Left colon (tissue), 2 donors: ENCODE measurements at regions not wholly inside any gene's neighbourhood (a gene's known extent, or its start where the extent isn't known, plus 50 kb on each side); places are given as distances from the start of the nearest gene placed in this dataset.

ENCODE experiments used
- ATAC-seq: fragments of 200-7000 bp; cut with Tn5 transposase; one replicate; pipeline ENCODE4 v1.9.1; 2020; ENCODE audit warnings: mild to moderate bottlenecking, moderate library complexity
- DNase-seq, 2 donors: peaks; one replicate each; pipeline ENCODE4 v3.0.0-alpha.2; 2020
- intact Hi-C, 2 donors: fragments of 100-400 bp; cut with DNase I in 1 of 2; cut with micrococcal nuclease in 1 of 2; formaldehyde crosslinking; loops; one replicate each; pipeline versions ENCODE4 v1.11.2 to v1.14.0; 2022; cut with DNase I, micrococcal nuclease
- donor health status: DM: no; HTN: no; CAD: no.
- donor health status: DM: yes; HTN: yes; CAD: no.

DNA sequence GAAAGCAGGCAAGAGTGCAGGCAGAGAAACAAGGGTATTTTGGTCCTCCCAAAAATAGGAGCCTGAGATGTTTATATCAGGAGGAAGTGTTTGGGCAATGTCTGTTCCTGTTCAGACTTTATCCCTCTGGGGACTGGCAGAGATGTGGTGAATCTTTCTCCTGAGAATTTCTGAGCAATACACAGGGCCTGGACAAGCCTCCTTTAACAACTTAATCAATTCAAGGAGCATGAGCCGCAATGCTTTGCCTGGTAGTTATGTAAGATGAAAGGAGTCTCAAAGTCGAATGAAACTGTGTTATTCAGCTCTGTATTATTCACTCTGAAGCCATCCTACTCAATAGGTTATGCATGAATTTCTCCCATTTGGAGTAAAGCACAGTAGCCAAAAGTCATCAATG is 365.6 kb downstream of the MAN2A1 start:
- intact Hi-C loops: no loop called here
- no peak for ATAC-seq
- no peak for DNase-seq

DNA sequence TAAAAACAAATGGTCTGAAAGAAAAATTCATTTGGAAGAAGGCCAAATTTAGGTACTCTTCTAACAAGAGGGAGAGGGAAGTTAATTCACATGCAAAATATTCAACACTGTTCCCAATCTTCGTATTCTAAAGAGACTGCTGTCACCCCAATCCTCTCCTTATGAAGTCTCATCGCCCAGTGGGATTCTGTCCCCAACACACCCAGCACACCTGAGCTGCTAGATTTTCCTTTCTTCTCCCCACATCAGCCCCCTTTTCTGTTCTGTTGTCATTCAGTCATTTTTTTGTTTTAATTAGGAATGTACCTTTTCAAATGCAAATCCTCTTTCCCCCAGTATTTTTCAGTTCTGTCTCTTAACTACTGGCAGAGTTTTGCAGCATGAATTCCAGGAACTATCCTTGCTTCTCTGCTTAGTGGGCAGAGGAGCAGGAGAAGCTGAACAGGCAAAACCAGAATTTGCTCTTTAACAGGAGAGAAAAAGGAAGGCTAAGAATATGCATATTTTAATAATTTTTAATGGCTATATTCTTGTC is 366.9 kb downstream of the MAN2A1 start:
- intact Hi-C loops: no loop called here
- DNase-seq (no peak), ATAC-seq (no peak)

DNA sequence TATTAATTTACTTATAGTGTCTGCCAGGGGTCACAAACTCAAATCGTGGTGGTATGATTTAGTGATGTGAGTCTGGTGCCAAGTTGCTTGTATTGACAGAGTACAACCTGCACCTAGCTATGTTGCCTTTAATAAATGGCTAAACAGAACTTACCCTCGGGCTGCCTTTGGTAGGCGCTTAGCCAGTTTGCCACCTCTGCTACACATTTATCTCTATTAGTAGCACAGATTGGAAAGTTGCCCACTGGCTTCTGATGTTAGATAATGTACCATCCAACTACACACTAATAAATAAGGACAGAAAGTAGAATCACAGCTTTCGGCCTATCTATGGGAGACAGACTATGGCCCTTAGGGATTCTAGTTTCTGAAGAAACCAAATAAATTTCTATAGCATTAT is 368.4 kb downstream of the MAN2A1 start:
- intact Hi-C loops: no loop called here
- no peak for ATAC-seq
- DNase-seq: no peak

DNA sequence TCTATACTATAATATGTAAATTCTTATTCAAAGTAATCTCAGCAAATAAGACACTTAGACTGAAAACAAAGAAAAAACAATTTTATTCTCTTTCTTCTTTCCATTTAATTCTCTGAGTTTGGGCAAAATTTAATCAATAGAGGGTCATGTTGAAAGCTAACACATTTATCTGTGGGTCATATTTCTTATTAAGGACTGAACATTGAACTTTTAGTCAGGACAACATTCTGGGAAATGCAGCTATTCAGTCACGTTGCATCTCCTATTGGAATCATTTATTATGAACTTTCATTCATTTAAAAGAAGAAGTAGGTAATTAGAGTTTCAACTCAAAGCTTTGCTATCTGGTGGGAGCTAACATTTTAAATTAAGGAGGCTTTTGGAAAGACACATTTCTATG is 372.5 kb downstream of the MAN2A1 start:
- DNase-seq: no peak
- no peak for ATAC-seq
- intact Hi-C loops: no loop called here

DNA sequence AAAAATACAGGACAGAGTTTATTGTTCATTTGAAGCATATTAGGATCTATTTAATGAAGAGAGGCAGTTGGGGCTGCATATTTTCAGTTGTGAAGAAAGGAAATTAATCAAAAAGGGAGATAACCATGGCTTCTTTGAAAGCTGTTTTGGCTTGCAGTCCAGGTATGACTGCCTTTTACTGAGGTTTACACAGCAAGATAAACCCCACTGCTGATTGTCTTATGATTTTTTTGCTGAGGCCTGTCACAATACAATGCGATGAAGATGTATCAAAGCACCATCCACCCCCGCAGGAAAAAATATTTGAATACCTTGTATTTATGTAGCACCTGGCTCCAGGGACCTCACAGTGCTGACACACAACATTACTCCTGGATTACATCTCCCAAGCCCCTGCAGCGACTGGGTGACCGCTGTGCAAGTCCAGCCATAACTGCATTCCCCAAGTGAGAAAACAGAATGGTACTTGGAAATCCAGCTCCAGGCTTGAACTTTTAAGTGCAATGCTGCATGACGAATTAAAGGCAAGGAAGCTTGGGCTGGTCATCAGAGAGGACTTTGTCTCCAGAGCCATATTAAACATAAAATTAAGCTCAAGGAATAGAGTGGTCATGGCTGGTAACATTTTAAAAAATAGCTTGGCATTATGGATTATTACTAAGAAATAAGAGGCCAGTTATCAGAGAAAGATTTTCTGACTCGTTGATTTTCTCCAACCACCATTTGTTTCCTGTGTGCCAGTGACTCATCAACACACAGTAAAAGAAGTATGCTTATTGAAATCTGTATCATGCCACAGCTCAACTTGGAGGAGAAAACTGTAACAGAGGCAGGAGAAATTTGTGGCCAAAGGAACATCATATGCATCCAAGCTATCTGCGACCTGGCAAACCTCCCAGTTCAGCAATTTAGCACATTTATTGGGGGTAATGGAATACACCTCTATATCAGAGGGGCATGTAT is 374.2 kb downstream of the MAN2A1 start:
- no peak for DNase-seq
- ATAC-seq: no peak
- intact Hi-C loops: no loop called here

DNA sequence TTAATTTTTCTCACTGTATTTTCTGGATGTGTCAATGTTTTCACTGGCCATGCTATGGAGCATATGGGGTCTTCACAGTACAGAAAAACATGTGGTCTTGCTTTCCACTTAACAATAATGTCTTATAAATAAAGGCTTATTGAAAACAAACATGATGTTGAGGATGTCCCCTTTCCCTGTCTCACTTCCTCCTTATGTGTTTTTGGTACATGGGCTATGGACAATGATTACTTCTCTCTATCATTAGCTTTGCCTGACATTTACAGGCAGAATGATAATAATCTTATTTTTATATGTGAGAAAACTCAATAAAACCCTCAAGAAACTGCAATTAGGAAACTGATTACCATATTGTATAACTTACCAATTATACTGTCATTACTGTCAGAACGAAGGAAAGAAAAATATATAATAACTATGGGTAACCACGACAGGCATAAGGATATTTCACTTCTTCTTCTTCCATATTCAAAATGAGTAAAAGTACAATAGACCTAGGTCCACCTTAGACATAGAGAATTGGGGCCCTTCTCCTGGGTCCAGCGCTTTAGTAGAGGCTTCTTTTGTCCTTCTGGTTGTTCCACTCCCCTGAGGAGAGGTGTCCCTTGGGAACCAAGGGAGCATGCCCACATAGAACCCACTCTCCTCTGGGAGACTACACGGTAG is 375.0 kb downstream of the MAN2A1 start:
- intact Hi-C loops: no loop called here
- ATAC-seq (no peak), DNase-seq (no peak)

DNA sequence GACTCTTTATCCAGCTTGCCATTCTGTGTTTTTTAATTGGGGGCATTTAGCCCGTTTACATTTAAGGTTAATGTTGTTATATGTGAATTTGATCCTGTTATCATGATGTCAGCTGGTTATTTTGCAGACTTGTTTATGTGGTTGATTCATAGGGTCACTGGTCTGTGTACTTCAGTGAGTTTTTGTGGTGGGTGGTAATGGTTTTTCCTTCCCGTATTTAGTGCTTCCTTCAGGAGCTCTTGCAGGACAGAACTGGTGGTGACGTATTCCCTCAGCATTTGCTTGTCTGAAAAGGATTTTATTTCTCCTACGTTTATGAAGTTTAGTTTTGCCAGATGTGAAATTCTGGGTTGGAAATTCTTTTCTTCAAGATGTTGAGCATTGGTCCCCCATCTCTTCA is 381.1 kb downstream of the MAN2A1 start:
- DNase-seq: no peak
- intact Hi-C loops: no loop called here

DNA sequence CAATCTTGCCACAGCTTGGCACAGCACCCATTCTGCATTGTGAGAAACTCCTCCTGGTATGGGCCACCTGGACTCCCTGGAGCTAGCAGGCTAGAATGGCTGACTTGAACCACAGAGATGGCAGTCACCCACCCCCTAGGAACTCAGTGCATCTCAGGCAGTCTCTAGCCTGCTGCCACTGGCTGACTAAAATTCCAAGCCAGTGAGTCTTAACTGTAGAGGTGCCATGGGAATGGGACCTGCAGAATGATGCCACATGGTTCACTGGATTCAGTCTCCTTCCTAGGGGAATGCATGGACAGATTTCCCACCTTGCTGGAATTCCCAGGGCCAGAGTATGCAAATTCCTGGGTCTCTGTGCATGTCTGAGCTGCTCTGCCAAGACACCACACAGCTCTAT is 382.9 kb downstream of the MAN2A1 start:
- ATAC-seq (no peak), DNase-seq (no peak)
- intact Hi-C loops: no loop called here

More for the DNA sequence above, 381.1 kb downstream of the MAN2A1 start:
- ATAC-seq: no peak

DNA sequence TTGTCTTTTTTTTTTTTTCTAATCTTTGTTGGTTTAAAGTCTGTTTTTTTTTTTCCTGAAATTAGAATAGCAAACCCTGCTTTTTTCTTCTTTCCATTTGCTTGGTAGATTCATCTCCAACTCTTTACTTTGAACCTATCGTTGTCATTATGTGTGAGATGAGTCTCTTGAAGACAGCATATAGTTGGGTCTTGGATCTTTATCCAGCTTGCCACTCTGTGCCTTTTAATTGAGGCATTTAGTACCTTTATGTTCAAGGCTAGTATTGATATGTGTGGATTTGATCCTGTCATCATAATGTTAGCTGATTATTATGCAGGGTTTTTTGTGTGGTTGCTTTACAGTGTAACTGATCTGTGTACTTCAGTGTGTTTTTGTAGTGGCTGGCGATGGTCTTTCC is 383.8 kb downstream of the MAN2A1 start:
- intact Hi-C loops: no loop called here
- no peak for DNase-seq
- no peak for ATAC-seq

DNA sequence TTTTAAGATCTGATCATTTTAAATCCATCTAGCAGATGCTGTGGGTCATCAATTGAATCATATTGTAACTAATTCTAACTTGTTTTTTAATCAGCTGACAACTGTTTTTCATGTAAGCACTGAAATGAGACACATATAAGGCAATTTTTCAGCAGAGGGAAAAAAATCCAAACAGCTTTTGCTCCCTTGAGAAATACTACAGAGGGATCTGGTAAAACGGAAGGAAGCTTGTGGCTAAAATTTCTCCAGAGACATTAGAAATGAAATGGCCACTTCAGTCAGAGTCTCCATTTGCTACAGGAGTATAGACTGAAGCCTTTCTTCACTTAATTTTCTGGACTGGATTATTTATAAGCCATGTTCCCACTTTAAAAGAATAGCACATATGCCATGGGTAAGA is 385.9 kb downstream of the MAN2A1 start:
- DNase-seq: no peak
- intact Hi-C loops: no loop called here
- ATAC-seq: no peak

DNA sequence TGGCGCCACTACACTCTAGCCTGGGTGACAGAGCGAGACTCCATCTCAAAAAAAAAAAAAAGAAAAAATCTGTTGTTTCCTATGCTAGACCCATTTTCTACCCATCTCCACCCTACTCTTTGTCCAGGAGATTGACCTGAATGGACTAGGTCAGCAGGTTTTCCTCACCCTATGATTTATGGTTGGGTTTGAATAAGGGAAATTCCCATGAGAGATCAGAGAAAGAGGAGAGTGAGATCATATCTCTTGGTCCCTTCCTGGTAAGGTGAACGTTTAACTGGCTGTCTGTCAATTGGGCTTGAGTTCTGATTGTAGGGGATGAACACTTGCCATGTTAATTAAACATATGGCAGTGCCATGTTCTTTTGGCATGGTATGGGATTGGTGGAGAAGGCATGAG is 387.4 kb downstream of the MAN2A1 start:
- intact Hi-C loops: no loop called here
- ATAC-seq: no peak
- DNase-seq: no peak

DNA sequence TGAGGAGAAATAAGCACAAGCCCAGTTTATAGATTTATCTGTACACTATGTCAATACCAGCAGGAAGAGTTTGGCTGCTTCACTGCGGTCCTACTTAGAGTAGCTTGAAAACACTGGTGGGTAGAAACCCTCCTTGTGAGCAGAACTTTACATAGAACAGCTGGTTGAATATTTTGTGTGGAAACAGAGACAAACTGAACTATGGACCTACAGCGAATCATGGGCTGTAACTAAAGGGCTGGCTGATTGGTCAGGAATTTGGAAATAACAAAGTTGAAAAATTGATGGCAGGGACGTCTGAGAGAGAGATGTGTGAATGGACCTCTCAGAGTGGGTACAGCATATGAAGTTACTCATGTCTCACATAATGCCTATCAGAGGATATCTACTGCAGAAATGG is 392.5 kb downstream of the MAN2A1 start:
- ATAC-seq (no peak), DNase-seq (no peak)
- intact Hi-C loops: no loop called here

DNA sequence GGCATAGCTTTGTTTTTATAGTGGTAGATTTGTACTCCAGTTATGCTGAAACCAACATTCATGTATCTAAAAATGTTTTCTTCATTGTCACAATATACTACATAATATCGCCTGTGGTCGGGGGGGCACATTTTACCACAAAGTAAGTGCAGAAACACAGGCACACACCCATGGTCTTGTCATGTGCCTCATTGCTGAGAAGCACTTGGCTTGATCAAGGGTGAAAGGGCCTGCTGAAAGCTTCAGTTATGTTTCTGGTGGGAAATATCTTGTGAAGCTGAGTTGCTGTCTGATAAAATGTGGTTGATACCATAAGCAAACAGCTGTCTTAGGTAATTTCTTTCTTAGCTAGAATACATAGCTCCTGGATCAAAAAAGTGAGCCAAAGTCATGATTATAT is 393.1 kb downstream of the MAN2A1 start:
- no peak for DNase-seq
- no peak for ATAC-seq
- intact Hi-C loops: no loop called here

DNA sequence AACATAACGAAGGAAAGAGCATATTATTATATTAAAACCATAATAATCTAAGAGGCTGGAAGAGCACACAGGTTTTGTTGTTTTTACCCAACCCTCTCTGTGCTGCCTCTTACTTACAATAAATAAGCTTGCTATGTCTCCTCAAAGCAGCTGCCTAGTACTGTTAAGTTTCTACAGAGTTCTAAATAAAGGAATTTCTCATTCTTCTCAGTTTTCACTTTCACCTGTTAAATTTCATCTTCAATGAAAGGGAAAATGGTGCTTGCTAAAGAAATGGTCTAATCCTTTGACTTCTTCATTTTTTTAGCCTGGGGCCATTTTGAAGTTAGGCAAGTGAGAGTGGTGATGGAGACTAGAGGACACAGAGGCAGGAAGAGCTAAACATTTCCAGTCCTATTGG is 396.1 kb downstream of the MAN2A1 start:
- intact Hi-C loops: no loop called here
- no peak for DNase-seq
- no peak for ATAC-seq

DNA sequence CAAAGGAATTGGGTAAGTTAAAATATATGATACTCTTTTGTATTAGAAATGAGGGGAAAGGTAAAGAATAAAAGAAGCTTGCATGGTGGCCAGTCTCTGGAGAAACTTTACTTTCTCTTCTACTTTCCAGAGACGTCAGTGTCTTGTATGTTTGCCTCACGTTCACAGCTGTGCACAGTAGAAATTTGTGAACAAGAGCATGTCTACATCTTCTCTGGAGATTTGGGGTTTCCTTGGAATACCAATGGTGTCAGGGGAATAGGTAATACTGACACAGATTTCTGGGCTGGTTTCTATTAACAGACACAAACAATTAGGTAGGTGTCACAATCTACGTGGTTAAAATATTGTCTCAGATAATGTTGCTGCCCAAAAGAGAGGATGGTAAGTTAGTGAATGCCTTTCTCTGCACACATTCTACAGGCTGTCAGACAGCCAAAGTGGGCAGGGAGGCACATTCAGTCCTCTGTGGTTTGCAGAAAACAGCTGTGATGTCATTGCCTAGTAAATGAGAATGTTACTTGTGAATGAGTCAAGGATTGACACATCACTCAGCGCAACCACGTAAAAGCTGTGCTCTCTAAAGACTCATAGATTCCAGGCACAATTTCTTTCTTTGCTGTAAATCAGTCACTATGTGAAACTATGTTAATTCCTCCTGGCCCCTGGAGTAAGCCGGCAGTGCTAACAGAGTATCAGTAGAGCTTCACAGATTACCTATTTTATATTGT is 397.1 kb downstream of the MAN2A1 start:
- ATAC-seq (no peak), DNase-seq (no peak)
- intact Hi-C loops: no loop called here

DNA sequence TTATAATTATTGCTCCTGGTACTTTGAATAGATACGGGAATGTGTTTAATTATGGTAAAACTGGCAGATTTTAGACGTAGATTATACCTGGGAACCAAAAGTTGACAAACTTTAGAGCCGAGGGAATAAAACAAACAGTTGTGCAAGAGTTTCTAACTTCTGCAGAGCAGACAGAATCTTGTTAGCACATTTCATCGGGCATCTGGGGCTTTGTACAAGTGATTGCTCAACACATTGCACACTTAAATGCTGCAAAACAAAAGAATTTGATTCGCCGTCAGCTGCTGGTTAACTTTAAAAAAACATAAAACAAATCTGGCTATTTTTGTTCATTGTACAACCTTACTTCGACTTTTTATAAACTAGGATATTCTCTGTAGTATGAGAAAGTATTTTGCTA is 398.1 kb downstream of the MAN2A1 start:
- ATAC-seq (no peak), DNase-seq (no peak)
- intact Hi-C loops: no loop called here

DNA sequence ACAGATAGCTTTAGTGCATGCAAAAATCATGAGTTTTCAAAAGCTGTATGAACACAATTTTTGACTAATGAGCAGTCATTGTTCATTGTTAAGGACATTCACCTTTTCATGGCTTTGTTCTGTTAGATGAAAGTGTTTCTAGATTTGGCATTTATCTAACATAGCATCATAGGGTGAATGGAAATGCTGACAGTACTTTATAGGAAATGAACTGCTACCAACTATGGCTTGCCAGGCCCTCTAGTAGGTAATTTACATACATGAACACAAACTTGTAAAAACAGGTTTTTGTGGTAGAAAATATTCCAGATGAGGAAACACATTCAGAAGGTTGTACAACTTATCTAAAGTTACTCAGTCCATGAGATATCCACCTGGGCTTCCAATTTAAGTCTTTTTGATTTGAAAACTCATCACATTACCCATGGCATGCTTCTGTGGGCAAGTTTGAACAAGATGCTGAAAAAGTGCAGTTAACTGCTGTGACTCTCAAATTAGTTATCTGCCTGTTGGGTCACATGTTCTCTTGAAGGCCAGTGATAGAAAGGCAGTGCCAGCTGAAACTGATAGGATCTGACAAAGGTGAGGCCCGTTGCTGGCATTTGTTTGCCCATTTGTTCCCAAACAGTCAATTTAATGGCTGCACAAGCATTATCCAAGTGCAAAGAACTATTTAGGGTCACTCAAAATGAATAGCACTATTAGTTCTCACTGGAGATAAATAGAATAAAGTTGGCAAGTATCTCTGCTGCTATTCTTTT is 399.1 kb downstream of the MAN2A1 start:
- no peak for DNase-seq
- intact Hi-C loops: no loop called here
- ATAC-seq: no peak

DNA sequence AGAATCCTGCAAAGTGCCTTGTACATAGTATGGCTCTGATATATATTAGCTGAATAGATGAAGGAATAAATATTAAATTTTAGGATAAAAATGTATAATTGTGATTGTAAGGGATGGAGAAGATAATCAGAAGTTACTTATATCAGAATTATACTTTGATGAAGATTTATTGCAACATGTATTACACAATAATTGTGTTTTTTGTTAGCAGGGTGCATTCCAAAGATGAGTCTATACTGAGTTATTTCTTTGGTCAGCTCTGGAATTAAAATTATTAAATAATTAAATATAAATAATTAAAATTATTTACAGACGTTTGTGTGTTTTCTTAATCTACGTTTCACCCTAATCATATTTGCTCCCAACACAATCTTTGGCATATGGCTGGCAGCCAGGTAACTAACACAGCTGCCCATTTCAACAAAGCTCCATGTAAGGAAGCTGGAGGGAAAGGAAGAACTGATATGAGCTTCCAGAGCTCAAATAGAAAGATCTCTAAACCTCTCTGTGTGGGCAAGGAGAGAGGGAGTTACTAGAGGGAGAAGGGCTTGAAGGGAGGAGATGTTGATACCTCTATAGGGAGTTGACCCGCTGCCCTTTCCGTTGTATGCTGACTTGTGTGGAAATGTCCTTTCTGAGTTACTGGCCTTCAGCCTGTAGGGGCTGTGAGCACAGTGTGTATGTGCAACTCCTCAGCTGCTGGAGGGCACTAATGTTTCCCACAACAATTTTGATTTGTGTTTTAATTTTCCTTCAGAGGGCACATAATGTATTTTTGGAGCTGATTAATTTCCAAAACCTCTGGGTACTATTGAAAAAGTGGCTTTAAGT is 403.4 kb downstream of the MAN2A1 start:
- intact Hi-C loops: no loop called here

More for the DNA sequence above, 403.4 kb downstream of the MAN2A1 start:
- ATAC-seq: no peak
- DNase-seq: no peak
